ENCODE measurements at regions not wholly inside any gene's neighbourhood (a gene's known extent, or its start where the extent isn't known, plus 50 kb on each side); places are given as distances from the start of the nearest gene placed in this dataset.

DNA sequence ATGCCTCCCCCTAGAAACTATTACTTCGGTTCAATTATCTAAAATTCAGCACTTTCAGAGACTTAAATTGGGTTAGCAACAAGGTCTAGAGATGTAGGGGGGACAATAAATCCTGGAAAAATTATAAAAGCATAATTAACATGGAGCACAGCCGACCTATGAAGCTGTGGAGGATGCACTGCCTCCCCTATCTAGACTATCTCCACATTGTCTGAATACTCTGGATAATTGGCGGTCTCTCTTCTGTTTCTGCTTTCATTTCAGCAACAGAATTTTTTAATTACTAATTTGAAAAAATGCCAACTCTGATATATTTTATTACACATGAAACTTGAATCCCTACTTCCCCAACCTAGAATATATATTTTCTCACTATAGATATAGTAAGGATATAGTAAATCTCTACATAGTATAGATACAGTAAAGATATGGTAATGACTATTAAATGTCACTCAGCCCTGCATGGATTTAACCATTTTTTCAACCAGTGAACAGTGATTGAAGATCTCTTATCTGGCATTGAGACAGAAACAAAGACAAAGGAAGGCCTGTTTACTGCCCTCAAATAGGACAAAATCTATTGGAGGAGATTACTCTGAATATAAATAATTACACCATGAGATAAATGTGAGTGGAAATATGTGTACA lies 157.6 kb downstream of the BLID start:
- intact Hi-C loops (cut with DNase I) = no loop called here

DNA sequence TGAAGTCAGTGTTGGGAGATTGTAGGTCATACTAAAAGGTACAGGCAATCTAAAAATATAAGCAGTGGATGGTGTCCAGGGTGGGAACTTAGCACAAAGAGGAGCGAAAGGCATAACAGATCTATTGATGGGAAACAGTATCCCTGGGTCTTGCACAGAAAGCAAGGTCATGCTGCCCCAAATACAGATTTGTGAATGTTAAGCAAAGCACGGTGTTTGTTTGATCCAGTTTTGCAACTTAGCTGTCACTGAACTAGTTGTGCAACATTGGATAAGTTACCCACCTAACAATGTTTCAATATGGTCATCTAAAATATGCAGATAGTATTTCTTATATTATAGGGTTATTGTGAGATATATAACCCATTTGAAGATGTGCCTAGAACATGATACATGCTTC lies 162.9 kb downstream of the BLID start:
- intact Hi-C loops (cut with DNase I) = no loop called here
- DNase-seq = no peak

More for the DNA sequence above, 157.6 kb downstream of the BLID start:
- no peak for DNase-seq

GRCh38 chr11:121950160-121950559 lies 165.9 kb downstream of the BLID start:
- intact Hi-C loops (cut with DNase I) = no loop called here
- DNase-seq = no peak

GRCh38 chr11:121946514-121946913 lies 169.5 kb downstream of the BLID start:
- DNase-seq = no peak
- intact Hi-C loops (cut with DNase I) = no loop called here

DNA sequence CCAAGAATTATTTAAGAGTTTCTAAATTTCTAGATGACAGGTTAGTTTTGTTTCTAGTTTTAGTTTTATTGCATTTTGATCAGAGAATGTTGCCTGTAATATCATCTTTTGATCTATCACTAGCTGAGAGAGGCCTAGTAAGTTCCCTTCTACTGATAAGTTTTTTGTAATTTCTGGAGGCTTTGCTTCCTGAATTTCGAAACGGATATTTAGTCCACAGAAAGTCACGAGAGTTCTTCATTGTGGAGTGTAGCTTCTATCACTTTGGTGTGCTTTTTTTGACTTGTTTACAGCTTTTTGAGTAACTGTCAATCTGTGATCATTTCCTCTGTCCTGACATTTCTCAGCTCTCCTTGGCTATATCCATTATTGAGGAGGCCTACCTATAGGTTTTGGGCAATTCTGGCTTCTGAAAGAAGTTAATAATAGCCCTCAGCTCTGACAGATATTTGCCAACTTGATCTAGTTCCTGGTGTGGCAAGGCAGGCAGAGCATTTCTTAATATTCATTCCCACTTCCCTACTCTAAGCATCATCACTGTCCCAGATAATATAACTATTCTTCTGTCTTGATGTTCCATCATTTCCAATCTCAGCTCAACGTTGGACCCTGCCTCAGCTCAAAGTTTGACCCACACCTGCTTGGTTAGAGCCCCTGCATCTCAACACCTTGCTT lies 171.3 kb downstream of the BLID start:
- intact Hi-C loops (cut with DNase I) = no loop called here
- DNase-seq = no peak

DNA sequence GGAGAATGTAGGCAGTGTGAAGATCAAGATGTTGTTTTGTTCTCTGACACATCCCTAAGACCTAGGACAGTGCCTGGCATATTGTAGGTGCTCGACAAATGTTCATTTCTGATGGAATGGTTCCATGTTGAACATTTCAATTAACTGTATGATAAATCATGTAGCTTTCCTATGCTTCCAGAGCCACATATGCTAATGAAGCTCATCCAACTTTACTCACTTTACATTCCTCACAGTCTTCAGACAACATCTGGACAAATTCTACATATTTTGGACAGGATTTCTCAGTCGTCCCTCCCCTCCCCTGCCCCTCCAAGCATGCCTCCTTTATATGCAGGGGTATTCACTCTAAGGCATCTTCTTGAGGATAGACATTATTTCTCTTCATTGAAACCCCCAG lies 177.9 kb downstream of the BLID start:
- intact Hi-C loops (cut with DNase I) = loop anchor here (10.0 kb wide), 1 partner anchor 283 kb away; no protein-coding TSS in a partner anchor
- no peak for DNase-seq

GRCh38 chr11:121936781-121937447 lies 179.1 kb downstream of the BLID start:
- intact Hi-C loops (cut with DNase I) = loop anchor here (10.0 kb wide), 1 partner anchor 282 kb away; no protein-coding TSS in a partner anchor
- DNase-seq = no peak

DNA sequence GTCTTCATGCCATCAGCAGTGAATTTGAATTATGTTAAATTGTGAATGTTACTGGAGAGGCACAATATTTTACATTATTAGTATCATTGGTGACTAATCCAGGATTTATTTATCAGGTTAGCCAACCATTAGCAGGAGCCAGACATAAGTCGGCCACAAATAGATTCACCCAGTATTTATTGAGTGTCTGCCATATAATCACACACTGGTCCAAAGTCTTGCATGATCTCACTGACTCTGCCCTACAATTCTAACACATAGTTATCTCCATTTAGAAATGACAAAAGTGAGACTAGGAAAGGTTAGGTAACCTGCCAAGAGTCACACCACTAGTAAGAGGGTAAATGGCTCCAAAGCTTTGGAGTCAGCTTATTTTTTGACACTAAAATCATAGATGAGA lies 179.6 kb downstream of the BLID start:
- intact Hi-C loops (cut with DNase I) = loop anchor here (10.0 kb wide), 1 partner anchor 282 kb away; no protein-coding TSS in a partner anchor
- no peak for DNase-seq

- intact Hi-C loops (cut with DNase I) = loop anchor here (10.0 kb wide), 1 partner anchor 279 kb away; no protein-coding TSS in a partner anchor
These were observed 182.3 kb downstream of the BLID start for GRCh38 chr11:121933694-121934093.

GRCh38 chr11:121933294-121933693 lies 182.7 kb downstream of the BLID start:
- peak in 1 of 42 donors; percentile 26 for DNase-seq
- intact Hi-C loops (cut with DNase I) = loop anchor here (10.0 kb wide), 1 partner anchor 278 kb away; no protein-coding TSS in a partner anchor

More at GRCh38 chr11:121933694-121934093, 182.3 kb downstream of the BLID start:
- DNase-seq = no peak

GRCh38 chr11:121932646-121933185 lies 183.3 kb downstream of the BLID start:
- intact Hi-C loops (cut with DNase I) = loop anchor here (10.0 kb wide), 1 partner anchor 278 kb away; no protein-coding TSS in a partner anchor
- DNase-seq = peak in 25 of 42 donors; percentile 14 to 73 (median 36)

- intact Hi-C loops (cut with DNase I) = loop anchor here (10.0 kb wide), 1 partner anchor 277 kb away; no protein-coding TSS in a partner anchor
- DNase-seq = no peak
These were observed 184.2 kb downstream of the BLID start for GRCh38 chr11:121931748-121932352.

GRCh38 chr11:121931121-121931520 lies 184.9 kb downstream of the BLID start:
- intact Hi-C loops (cut with DNase I) = loop anchor here (10.0 kb wide), 1 partner anchor 276 kb away; no protein-coding TSS in a partner anchor
- DNase-seq = no peak

DNA sequence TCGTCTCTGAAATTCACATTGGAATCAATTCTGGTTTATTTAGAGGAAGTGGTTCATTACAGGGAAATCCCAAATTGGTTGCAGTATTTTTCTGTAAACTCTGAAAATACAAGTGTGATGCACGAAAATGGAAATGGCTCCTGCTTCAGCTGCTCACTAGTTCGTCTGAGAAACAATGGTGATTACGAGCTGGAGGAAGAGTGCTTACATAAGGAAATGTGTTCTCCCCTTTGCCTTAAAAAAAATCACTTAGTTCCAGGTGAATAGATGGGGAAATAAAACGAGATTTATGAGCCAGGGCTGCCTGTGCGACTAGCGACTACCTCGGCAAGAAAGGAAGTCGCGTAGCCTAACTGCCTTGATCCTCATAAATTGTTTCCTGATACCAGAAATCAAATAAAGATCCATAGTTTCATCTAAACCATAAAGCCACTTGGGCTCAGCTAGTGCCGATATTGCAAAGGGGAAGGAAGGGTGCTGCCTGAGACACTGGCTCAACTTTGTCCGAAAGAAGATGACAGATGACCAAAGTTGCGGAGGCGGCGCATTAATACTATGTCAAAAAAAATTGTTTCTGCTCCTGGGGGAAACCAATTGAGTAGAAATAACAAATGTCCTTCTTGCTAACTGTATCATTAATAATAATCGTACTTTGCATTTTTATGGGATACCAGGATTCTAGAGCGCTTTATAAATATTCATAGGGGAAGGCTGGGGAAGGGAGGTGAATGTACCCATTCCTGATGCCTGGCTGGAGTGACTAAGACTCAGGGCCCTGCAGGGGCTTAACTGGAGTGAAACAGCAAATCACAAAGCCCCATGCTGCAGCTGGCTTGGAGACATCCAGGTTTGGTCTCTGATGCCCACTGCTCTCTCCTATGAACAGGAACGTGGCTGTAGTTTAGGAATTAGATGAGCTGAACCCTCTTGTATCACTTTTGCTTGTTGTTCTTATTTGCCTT lies 185.7 kb downstream of the BLID start:
- peak in 26 of 42 donors; percentile 4 to 60 (median 27) for DNase-seq
- intact Hi-C loops (cut with DNase I) = loop anchor here (10.0 kb wide), 1 partner anchor 275 kb away; no protein-coding TSS in a partner anchor

GRCh38 chr11:121929581-121929980 lies 186.4 kb downstream of the BLID start:
- intact Hi-C loops (cut with DNase I) = no loop called here

GRCh38 chr11:121928597-121929580 lies 187.1 kb downstream of the BLID start:
- peak in 18 of 42 donors; percentile 7 to 55 (median 20) for DNase-seq
- intact Hi-C loops (cut with DNase I) = no loop called here

More at GRCh38 chr11:121929581-121929980, 186.4 kb downstream of the BLID start:
- peak in 41 of 42 donors; percentile 28 to 82 (median 60) for DNase-seq
